Kidney (tissue), 13 donors: ENCODE measurements at regions not wholly inside any gene's neighbourhood (a gene's known extent, or its start where the extent isn't known, plus 50 kb on each side); places are given as distances from the start of the nearest gene placed in this dataset.

Source experiments
- DNase-seq, 5 donors: peaks; one replicate each; pipeline ENCODE4 v3.0.0-alpha.2; 2013 to 2020
- FAIRE-seq: peaks from 2 replicates; lab custom pipeline; 2012; peaks lifted over from hg19 to GRCh38; lab: Jason Lieb, UNC
- H3K27ac ChIP-seq, 2 donors: one replicate each; pipeline ENCODE4 v1.7.0; 2013; ENCODE audit warnings: low read depth in 2 of 2, low read length in 2 of 2, inconsistent platforms in 1 of 2
- H3K27me3 ChIP-seq: one replicate; pipeline ENCODE4 v1.7.1; 2013; ENCODE audit warnings: low read length, inconsistent platforms; ENCODE audit not compliant: control insufficient read depth, insufficient read depth
- H3K36me3 ChIP-seq, 3 donors: one replicate each; pipeline versions ENCODE4 v1.7.0 to v1.7.1; 2013; ENCODE audit warnings: low read length in 3 of 3, control low read depth in 1 of 3, inconsistent platforms in 1 of 3; ENCODE audit not compliant: insufficient read depth in 3 of 3, control insufficient read depth in 2 of 3
- H3K4me1 ChIP-seq, 3 donors: one replicate each; pipeline versions ENCODE4 v1.7.0 to v1.7.1; 2013; ENCODE audit warnings: low read length in 3 of 3, inconsistent platforms in 1 of 3, low read depth in 1 of 3; ENCODE audit not compliant: control insufficient read depth in 2 of 3, insufficient read depth in 2 of 3
- H3K4me3 ChIP-seq, 3 donors: one replicate each; pipeline versions ENCODE4 v1.7.0 to v1.8.1; 2013; ENCODE audit warnings: low read length in 3 of 3, control low read depth in 1 of 3, inconsistent platforms in 1 of 3
- H3K9ac ChIP-seq, 3 donors: one replicate each; pipeline versions ENCODE4 v1.7.0 to v1.7.1; 2013; ENCODE audit warnings: low read length in 3 of 3, control low read depth in 1 of 3, inconsistent platforms in 1 of 3
- H3K9me3 ChIP-seq, 3 donors: one replicate each; pipeline versions ENCODE4 v1.7.0 to v1.7.1; 2013; ENCODE audit warnings: low read length in 3 of 3, control low read depth in 1 of 3, inconsistent platforms in 1 of 3; ENCODE audit not compliant: control insufficient read depth in 2 of 3, insufficient read depth in 1 of 3
- CTCF ChIP-seq: IDR thresholded peaks from 3 replicates; pipeline ENCODE4 v1.5.1; 2012; ENCODE audit warnings: mild to moderate bottlenecking, moderate library complexity, borderline replicate concordance; ENCODE audit not compliant: insufficient read depth; ENCODE audit errors: extremely low read depth
- intact Hi-C: fragments of 100-400 bp; cut with DNase I; formaldehyde crosslinking; loops from one replicate; pipeline ENCODE4 v1.11.1; 2022
- donor health status: control.
- donor health status: control.
- donor health status: control.
- donor health status: control.
- donor health status: control.
- donor health status: DM: yes; HTN: yes; CAD: no.
- donor health status: Normal renal cell carcinoma (clear cell type).

GRCh38 chr22:49630448-49630946, 197.2 kb downstream of the BRD1 start:
- no peaks in the 10 kb centered on the region for H3K27me3 ChIP-seq
- TF ChIP-seq CTCF, result no peak
- no peaks in the 10 kb centered on the region for H3K36me3 ChIP-seq
- DNase-seq, result peak in 1 of 5 donors; percentile 65
- no peak overlapping the region for H3K9ac ChIP-seq
- no peak overlapping the region for H3K27ac ChIP-seq
- no peaks in the 10 kb centered on the region for H3K9me3 ChIP-seq
- FAIRE-seq, result no peak
- H3K4me1 ChIP-seq, result peaks cover 0 to 3% (median 0%) of the 10 kb centered on the region in 3 donors
- H3K4me3 ChIP-seq, result no peak overlapping the region
- intact Hi-C loops, result no loop called here

- no peak for TF ChIP-seq CTCF
- DNase-seq (peak in 2 of 5 donors; percentile 28 to 62), FAIRE-seq (no peak)
- intact Hi-C loops, result no loop called here
- H3K4me1 ChIP-seq, result peaks cover 0 to 3% (median 0%) of the 10 kb centered on the region in 3 donors
- H3K36me3 ChIP-seq, result no peaks in the 10 kb centered on the region
- H3K9me3 ChIP-seq, result no peaks in the 10 kb centered on the region
- H3K27me3 ChIP-seq, result no peaks in the 10 kb centered on the region
- no peak overlapping the region for H3K27ac ChIP-seq
- no peak overlapping the region for H3K4me3 ChIP-seq
- no peak overlapping the region for H3K9ac ChIP-seq
Measured at GRCh38 chr22:49629586-49630447, 197.9 kb downstream of the BRD1 start.

GRCh38 chr22:49629261-49629570, 198.5 kb downstream of the BRD1 start:
- Histone ChIP-seq H3K9me3 (no peaks in the 10 kb centered on the region), H3K4me1 (peaks cover 0 to 3% (median 0%) of the 10 kb centered on the region in 3 donors), H3K4me3 (no peak overlapping the region), H3K27ac (no peak overlapping the region), H3K9ac (no peak overlapping the region), H3K36me3 (no peaks in the 10 kb centered on the region), H3K27me3 (no peaks in the 10 kb centered on the region)
- DNase-seq (no peak), FAIRE-seq (no peak)
- no peak for TF ChIP-seq CTCF
- intact Hi-C loops, result no loop called here
